Sciatic nerve (tissue), 2 donors: ENCODE measurements at regions not wholly inside any gene's neighbourhood (a gene's known extent, or its start where the extent isn't known, plus 50 kb on each side); places are given as distances from the start of the nearest gene placed in this dataset.
"Not testable (repeated sequence)": the region's sequence is repeated elsewhere in the genome, so short reads cannot be mapped to it uniquely, and the experiment has no call there.

ENCODE experiments used
- ATAC-seq: fragments of 200-7000 bp; cut with Tn5 transposase; one replicate; pipeline ENCODE4 v1.9.1; 2020; ENCODE audit warnings: mild to moderate bottlenecking, moderate library complexity
- DNase-seq: peaks from one replicate; pipeline ENCODE4 v3.0.0-alpha.2; 2020; ENCODE audit warnings: low spot score
- intact Hi-C: fragments of 100-400 bp; cut with DNase I; formaldehyde crosslinking; loops from one replicate; pipeline ENCODE4 v1.14.2; 2022
- donor health status: DM: no; HTN: no; CAD: no.
- donor health status: DM: no; HTN: no; CAD: no.

DNA sequence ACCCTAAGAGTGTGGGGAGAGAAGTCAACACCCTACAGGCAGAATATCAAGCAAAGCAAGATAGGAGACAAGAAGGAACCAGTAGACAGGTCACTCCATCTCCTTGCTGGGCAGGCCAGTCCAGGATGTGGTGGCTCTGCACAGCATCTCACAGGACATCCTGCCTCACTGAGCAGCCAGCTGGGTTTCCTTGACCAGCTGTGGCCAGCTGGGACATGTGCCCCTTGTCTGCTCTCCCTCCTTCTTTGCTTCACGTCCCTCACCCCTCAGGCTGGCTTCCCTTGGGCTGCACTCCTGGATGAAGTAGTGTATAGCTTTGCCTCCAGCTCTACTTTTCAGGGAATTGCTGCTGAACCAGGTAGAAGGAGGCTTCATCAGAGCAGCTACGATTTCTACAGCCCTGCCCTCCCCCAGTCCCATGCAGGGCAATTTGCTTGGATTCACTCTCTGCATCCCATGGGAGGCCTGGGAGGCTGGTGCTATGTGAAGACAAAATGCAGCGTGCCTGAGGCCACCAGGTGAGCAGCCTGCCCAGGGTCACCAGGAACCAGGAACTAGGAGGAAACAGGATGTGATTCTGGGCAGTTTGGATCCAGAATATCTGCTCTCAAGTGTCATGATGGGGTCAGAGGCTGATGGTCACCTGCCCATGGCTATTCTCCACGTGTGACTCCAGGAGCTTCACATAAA lies 110.0 kb upstream of the PMEPA1 start:
- no peak for DNase-seq
- intact Hi-C loops = no loop called here
- no peak for ATAC-seq

- ATAC-seq (no peak), DNase-seq (no peak)
- intact Hi-C loops = no loop called here
These were observed 109.5 kb upstream of the PMEPA1 start for GRCh38 chr20:57819291-57819690.

GRCh38 chr20:57818418-57819181 lies 108.8 kb upstream of the PMEPA1 start:
- DNase-seq (no peak), ATAC-seq (no peak)
- intact Hi-C loops = no loop called here

- ATAC-seq (no peak), DNase-seq (no peak)
- intact Hi-C loops = no loop called here
These were observed 105.6 kb upstream of the PMEPA1 start for GRCh38 chr20:57815405-57815804.

GRCh38 chr20:57814529-57814928 lies 104.7 kb upstream of the PMEPA1 start:
- DNase-seq (no peak), ATAC-seq (no peak)
- intact Hi-C loops = no loop called here

DNA sequence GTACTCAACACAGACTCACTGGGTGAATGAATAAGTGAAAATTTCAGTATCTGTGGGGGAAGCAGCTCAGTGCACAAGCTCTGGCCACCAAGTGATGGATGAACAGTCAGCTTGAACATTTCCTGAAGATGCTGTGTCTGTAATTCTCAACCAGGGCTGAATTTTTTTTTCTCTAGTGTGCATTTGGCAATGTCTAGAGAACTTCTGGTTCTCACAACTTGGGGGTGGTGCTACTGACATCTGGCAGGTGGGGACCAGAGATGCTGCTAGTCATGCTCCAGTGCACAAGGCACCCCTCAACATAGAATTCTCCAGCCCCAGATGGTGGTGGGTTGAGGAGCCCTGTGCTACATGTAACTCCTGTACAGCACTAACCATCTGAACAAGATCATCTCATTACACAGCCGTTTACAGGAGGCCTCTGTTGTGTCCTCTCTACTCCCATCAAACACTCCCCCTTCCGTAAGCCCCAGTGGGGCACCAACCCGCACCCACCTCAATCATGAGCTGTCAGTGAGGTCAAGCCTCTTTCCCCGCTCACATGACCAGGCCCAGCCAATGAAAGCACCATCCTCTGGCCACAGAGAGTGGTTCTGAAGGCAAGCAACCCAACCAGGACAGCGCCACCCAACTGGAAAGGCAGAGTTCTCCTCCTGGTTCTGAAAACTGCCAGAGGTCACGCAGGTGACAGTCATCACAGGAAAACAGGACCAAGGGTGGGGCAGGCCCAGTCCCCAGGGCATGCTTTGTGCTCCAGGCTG lies 103.9 kb upstream of the PMEPA1 start:
- DNase-seq (no peak), ATAC-seq (no peak)
- intact Hi-C loops = no loop called here

DNA sequence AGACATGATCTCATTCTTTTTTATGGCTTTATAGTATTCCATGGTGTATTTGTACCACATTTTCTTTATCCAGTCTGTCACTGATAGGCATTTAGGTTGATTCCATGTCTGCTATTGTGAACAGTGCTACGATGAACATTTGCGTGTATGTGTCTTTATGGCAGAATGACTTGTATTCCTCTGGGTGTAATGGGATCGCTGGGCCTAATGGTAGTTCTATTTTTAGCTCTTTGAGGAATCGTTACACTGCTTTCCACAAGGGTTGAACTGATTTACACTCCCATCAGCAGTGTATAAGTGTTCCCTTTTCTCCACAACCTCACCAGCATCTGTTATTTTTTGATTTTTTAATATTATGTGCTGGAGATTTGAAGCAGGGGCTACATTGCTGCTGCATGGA lies 102.8 kb upstream of the PMEPA1 start:
- ATAC-seq, DNase-seq, intact Hi-C loops: not testable (repeated sequence)

DNA sequence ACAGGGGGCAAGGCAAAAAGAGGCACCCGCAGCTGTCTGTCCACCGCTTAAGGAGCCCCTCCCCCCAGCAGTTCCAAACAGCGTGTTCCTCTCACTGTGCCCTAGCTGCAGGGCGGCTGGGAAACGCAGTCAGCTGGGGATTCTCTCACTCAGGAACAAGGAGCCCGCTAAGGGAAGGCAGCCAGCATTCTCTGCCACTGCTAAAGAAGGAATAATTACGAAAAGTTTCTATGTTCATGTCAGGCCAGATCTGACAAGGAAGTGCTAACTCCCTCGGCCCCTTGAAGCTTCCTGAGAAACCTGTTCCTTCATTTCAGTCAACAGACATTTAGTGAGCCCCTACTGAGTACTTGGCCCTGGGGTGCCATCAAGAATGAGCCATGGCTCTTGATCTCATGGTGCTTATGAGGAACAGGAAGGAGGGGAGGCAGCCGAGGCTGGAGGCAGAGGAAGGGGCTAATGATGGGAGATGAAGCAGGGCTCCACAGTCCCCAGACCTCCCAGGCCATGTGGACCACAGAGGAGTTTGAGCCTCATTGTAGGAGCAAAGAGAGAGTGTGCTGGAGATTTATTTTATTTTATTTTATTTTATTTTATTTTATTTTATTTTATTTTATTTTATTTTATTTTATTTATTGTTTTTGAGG lies 101.7 kb upstream of the PMEPA1 start:
- intact Hi-C loops = no loop called here
- ATAC-seq = no peak
- no peak for DNase-seq

- ATAC-seq = no peak
- intact Hi-C loops = no loop called here
- DNase-seq = no peak
These were observed 100.9 kb upstream of the PMEPA1 start for GRCh38 chr20:57810511-57811373.

DNA sequence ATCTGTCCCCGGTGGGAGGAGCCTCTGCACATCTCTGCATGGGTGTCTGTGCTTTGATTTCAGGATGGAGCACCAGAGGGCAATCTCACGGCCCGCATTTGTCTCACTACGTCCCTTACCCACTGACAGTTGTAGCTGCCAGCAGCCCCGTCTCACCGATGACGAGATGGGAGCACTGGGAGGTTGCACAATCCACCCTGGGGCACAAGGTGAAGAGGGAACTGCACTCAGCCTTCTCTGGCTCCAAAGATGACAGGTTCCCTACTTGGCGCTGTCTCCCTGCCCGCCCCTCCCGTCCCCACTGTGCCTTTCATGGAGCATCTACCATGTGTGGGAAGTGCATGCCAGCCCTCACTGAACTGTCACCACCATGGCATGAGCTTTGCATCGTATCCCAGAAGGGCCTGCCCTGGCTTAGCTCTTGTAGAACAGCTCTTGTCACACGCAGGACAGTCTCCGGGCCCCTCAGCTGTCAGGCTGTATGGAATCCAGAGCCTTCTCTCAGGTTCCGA lies 99.9 kb upstream of the PMEPA1 start:
- no peak for ATAC-seq
- intact Hi-C loops = no loop called here
- DNase-seq = no peak

- ATAC-seq (no peak), DNase-seq (no peak)
- intact Hi-C loops = no loop called here
These were observed 99.3 kb upstream of the PMEPA1 start for GRCh38 chr20:57809149-57809548.

DNA sequence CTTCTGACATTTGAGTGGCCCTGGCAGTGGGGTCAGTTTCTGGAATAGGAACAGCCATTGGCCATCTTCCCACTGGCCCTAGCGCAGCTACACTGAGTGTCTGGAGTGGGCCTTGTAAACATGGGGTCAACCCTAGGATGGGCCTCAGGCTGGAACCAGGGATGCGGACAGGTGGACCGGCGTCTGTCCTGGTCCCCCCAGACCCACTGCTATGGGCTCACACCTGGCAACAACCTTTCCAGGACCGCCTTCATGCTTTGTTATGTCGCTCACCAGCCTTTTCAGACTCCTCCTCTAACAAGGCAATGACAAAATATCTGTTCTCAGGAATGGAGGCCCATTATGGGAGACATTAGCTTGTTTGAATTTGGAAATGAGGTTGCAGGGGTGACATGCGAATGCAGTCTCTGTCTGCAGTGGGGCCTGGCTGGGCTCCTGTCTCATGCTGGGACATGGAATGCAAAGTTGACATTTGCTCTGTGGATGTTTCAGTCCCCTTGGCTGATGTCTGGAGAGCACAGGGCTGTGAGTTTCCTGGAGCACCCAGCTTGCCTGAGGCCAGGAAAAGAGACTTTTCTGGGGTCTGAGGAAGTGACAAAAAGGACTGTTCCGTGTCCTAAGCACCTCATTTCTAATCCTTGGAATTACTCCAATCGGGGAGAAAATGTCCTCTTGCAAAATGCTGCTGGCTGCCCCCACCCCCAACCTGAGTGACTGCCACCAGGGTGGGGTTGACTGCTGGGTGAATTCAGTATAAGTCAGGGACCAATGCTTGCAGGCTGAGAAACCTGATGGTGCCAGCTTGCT lies 98.7 kb upstream of the PMEPA1 start:
- DNase-seq (no peak), ATAC-seq (no peak)
- intact Hi-C loops = no loop called here

DNA sequence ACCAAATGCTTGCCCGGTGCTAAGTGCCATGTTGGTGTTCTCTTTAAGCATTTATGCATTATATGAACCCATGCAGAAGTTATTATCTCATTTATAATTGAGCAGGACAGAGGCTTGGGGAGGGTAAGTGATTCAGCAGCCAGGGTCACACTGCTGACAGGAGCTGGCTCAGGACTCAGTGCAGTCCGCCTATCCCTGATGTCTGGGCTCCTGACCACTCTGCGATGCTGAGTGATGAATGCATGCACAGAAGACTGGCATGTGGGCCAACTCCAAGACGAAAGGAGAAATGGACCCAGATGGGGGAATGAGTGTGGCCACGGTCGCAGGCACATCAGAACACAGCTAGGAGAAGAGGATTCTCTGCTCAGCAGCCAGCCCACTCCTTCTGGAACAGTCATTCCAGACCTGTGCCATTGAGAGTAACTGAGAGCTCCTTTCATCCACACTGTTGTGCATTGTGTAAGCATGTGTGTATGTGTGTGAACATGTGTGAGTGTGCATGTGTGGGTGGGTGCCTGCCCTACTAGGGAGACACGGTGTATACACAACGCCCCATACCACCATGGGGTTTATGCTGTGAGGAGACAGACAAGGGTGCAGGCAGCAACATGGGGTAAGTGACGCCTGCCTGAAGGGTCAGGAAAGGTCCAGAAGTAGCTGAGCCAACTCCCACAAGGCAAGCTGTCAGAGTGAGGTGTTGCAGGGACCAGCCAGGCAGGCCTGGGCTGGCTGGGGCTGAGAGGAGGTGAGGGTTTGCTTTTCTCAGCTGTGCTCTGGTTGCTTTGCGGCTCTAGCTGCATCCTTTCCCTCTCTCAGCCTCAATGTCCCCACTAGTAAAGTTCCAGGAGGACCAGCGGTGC lies 97.8 kb upstream of the PMEPA1 start:
- DNase-seq (no peak), ATAC-seq (no peak)
- intact Hi-C loops = no loop called here

GRCh38 chr20:57806975-57807374 lies 97.2 kb upstream of the PMEPA1 start:
- no peak for DNase-seq

GRCh38 chr20:57806476-57806875 lies 96.7 kb upstream of the PMEPA1 start:
- intact Hi-C loops = no loop called here

More at GRCh38 chr20:57806975-57807374, 97.2 kb upstream of the PMEPA1 start:
- no peak for ATAC-seq
- intact Hi-C loops = no loop called here

DNA sequence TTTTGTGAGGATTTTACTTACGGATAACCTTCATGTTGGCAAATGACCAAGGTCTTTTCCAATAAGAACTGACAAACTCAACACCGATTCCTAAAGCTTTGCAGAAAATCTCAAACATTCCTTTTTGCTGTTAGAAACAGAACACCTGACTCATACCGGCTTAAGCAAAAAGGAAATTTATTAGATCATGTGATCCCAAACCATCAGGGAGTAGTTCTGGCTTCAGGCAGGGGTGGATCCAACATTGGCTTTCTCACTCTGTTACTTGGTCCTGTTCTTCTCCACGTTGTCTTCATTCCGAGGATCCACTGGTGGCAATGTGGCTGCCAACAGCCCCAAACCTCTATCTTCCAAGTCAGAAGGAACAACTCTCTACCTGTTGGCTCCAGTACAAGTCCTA lies 95.9 kb upstream of the PMEPA1 start:
- DNase-seq (no peak), ATAC-seq (no peak)
- intact Hi-C loops = no loop called here

More at GRCh38 chr20:57806476-57806875, 96.7 kb upstream of the PMEPA1 start:
- DNase-seq (no peak), ATAC-seq (no peak)
